DND-41 (cell line): ENCODE measurements at regions not wholly inside any gene's neighbourhood (a gene's known extent, or its start where the extent isn't known, plus 50 kb on each side); places are given as distances from the start of the nearest gene placed in this dataset.

Source experiments
- ATAC-seq: fragments of 200-7000 bp; cut with Tn5 transposase; 3 replicates; pipeline ENCODE4 v1.9.1; 2021; ENCODE audit warnings: low read depth; ENCODE audit not compliant: insufficient read depth
- DNase-seq: peaks from one replicate; pipeline ENCODE4 v3.0.0-alpha.2; 2020
- H2AFZ ChIP-seq: 2 replicates; pipeline ENCODE4 v1.6.0; 2012; ENCODE audit warnings: low read depth, low read length
- H3K27ac ChIP-seq: 2 replicates; pipeline ENCODE4 v1.5.1; 2012; ENCODE audit warnings: low read length, inconsistent platforms
- H3K27me3 ChIP-seq: fragments of 200-600 bp; sonication (generic); 2 replicates; pipeline ENCODE4 v1.6.0; 2012; ENCODE audit warnings: low read length, mild to moderate bottlenecking, inconsistent platforms; ENCODE audit not compliant: insufficient read depth, poor library complexity
- H3K36me3 ChIP-seq: 2 replicates; pipeline ENCODE4 v1.5.1; 2012; ENCODE audit warnings: low read length, inconsistent platforms; ENCODE audit not compliant: insufficient read depth
- H3K4me1 ChIP-seq: 2 replicates; pipeline ENCODE4 v1.5.1; 2012; ENCODE audit warnings: mild to moderate bottlenecking, low read length; ENCODE audit not compliant: insufficient read depth
- H3K4me2 ChIP-seq: 2 replicates; pipeline ENCODE4 v1.6.0; 2012; ENCODE audit warnings: mild to moderate bottlenecking, moderate library complexity, low read length, inconsistent platforms; ENCODE audit not compliant: insufficient read depth
- H3K4me3 ChIP-seq, 2 experiments: fragments of 200-600 bp in 1 of 2; shearing (Covaris generic) in 1 of 2; 2 replicates each; pipeline ENCODE4 v1.5.1; 2012 to 2016; ENCODE audit warnings: inconsistent platforms in 2 of 2, low read length in 2 of 2, mild to moderate bottlenecking in 2 of 2, low read depth in 1 of 2, moderate library complexity in 1 of 2
- H3K79me2 ChIP-seq: 2 replicates; pipeline ENCODE4 v1.6.0; 2012; ENCODE audit warnings: low read length, inconsistent platforms; ENCODE audit not compliant: insufficient read depth
- H3K9ac ChIP-seq: 2 replicates; pipeline ENCODE4 v1.6.0; 2012; ENCODE audit warnings: low read depth, mild to moderate bottlenecking, inconsistent platforms, low read length, moderate library complexity
- H3K9me3 ChIP-seq: 2 replicates; pipeline ENCODE4 v1.5.1; 2012; ENCODE audit warnings: low read length, moderate library complexity, mild to moderate bottlenecking, inconsistent platforms; ENCODE audit not compliant: insufficient read depth, severe bottlenecking
- H4K20me1 ChIP-seq: 2 replicates; pipeline ENCODE4 v1.6.0; 2012; ENCODE audit warnings: low read length; ENCODE audit not compliant: insufficient read depth
- EZH2 ChIP-seq: IDR thresholded peaks from 3 replicates; pipeline ENCODE4 v1.6.1; 2012; ENCODE audit warnings: borderline replicate concordance, low read depth, mild to moderate bottlenecking, moderate library complexity, low read length, inconsistent platforms; ENCODE audit not compliant: severe bottlenecking
- TF ChIP-seq, protein P1 (sequence below): IDR thresholded peaks from 2 replicates; pipeline ENCODE4 v1.5.1; 2012; ENCODE audit warnings: borderline replicate concordance, low read length, moderate library complexity, mild to moderate bottlenecking; ENCODE audit not compliant: poor library complexity, severe bottlenecking; ENCODE audit errors: extremely low read depth

DNA sequence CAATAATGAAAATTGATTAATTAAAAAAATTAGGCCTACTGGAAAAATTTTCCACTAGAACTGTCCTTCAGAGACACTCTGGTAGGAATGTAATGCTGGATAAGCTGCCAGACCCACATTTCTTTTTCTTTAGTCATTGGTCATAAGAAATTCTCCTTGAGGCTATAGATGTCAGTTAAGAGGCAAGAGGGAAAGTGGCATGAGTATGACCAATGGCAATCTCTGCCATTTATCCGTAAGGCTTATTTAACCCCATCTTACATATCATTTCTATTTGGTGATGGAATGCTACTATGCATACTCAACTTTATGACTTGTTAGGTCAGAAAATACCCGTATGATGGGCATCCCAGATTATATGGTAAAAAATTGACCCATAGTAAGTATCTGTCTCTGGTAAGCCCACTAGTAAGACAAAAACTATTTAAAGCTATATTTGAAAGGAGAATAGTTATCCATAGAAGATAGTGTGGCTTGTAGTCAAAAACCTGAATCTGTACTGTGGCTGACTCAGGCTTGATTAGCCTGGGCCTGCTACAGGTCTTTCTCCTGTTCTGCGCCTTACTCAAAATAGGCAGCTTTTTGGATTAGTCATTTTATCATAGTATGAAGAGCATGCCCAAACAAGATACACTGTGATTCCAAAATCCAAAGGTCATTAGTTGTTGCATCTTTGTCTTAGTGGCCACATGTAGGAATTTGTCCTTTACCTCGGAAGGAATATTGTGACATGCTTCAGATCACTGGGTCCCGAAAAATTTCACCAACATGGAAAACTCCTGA, 314.7 kb downstream of the PYDC2 start:
- no peaks in the 10 kb centered on the region for H3K9me3 ChIP-seq
- H3K27me3 ChIP-seq = no peaks in the 10 kb centered on the region
- H3K4me3 ChIP-seq = no peak overlapping the region
- H3K9ac ChIP-seq = no peak overlapping the region
- ATAC-seq = no peak
- H3K4me1 ChIP-seq = no peaks in the 10 kb centered on the region
- no peak overlapping the region for H2AFZ ChIP-seq
- no peak overlapping the region for H3K27ac ChIP-seq
- no peaks in the 10 kb centered on the region for H3K36me3 ChIP-seq
- no peak for DNase-seq
- TF ChIP-seq, protein P1, sequence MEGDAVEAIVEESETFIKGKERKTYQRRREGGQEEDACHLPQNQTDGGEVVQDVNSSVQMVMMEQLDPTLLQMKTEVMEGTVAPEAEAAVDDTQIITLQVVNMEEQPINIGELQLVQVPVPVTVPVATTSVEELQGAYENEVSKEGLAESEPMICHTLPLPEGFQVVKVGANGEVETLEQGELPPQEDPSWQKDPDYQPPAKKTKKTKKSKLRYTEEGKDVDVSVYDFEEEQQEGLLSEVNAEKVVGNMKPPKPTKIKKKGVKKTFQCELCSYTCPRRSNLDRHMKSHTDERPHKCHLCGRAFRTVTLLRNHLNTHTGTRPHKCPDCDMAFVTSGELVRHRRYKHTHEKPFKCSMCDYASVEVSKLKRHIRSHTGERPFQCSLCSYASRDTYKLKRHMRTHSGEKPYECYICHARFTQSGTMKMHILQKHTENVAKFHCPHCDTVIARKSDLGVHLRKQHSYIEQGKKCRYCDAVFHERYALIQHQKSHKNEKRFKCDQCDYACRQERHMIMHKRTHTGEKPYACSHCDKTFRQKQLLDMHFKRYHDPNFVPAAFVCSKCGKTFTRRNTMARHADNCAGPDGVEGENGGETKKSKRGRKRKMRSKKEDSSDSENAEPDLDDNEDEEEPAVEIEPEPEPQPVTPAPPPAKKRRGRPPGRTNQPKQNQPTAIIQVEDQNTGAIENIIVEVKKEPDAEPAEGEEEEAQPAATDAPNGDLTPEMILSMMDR = no peak
- no peak for TF ChIP-seq EZH2
- H3K79me2 ChIP-seq = no peaks in the 10 kb centered on the region
- H3K4me2 ChIP-seq = no peak overlapping the region
- no peaks in the 10 kb centered on the region for H4K20me1 ChIP-seq

GRCh38 chr3:191781044-191781443, 320.1 kb downstream of the PYDC2 start:
- H3K4me3 ChIP-seq = no peak overlapping the region
- no peak overlapping the region for H3K27ac ChIP-seq
- no peaks in the 10 kb centered on the region for H3K79me2 ChIP-seq
- H3K4me1 ChIP-seq = no peaks in the 10 kb centered on the region
- H3K27me3 ChIP-seq = no peaks in the 10 kb centered on the region
- DNase-seq (no peak), ATAC-seq (no peak)
- no peaks in the 10 kb centered on the region for H4K20me1 ChIP-seq
- no peak overlapping the region for H3K9ac ChIP-seq
- H3K36me3 ChIP-seq = no peaks in the 10 kb centered on the region
- H3K4me2 ChIP-seq = no peak overlapping the region
- H3K9me3 ChIP-seq = no peaks in the 10 kb centered on the region
- no peak for TF ChIP-seq EZH2
- TF ChIP-seq, protein P1 = no peak
- no peak overlapping the region for H2AFZ ChIP-seq

GRCh38 chr3:191783024-191783423, 322.1 kb downstream of the PYDC2 start:
- H3K79me2 ChIP-seq = no peaks in the 10 kb centered on the region
- H3K9me3 ChIP-seq = no peaks in the 10 kb centered on the region
- no peak overlapping the region for H3K4me2 ChIP-seq
- no peak overlapping the region for H3K27ac ChIP-seq
- no peak overlapping the region for H3K9ac ChIP-seq
- no peaks in the 10 kb centered on the region for H3K36me3 ChIP-seq
- H3K4me1 ChIP-seq = no peaks in the 10 kb centered on the region
- DNase-seq (no peak), ATAC-seq (no peak)
- TF ChIP-seq, protein P1 = no peak
- TF ChIP-seq EZH2 = no peak
- H2AFZ ChIP-seq = no peak overlapping the region
- no peak overlapping the region for H3K4me3 ChIP-seq
- no peaks in the 10 kb centered on the region for H4K20me1 ChIP-seq
- H3K27me3 ChIP-seq = no peaks in the 10 kb centered on the region

DNA sequence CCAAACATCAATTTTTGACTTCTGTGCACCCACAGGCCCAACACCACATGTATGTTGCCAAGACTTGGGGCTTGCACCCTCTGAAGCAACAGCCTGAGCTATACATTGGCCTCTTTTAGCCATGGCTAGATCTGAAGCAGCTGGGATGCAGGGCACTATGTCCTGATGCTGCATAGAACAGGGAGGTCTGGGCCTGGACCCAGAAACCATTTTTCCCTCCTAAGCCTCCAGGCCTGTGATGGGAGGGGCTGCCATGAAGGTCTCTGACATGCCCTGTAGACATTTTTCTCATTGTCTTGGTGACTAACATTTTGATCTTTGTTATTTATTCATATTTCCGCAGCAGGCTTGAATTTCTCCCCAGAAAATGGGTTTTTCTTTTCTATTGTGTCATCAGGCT, 330.0 kb downstream of the PYDC2 start:
- Histone ChIP-seq H3K27me3 (no peaks in the 10 kb centered on the region), H3K4me1 (no peaks in the 10 kb centered on the region), H3K4me3 (no peak overlapping the region), H3K4me2 (no peak overlapping the region), H4K20me1 (no peaks in the 10 kb centered on the region), H3K36me3 (no peaks in the 10 kb centered on the region), H3K79me2 (no peaks in the 10 kb centered on the region), H3K9me3 (no peaks in the 10 kb centered on the region), H3K27ac (no peak overlapping the region), H2AFZ (no peak overlapping the region), H3K9ac (no peak overlapping the region)
- ATAC-seq (no peak), DNase-seq (no peak)
- no peak for TF ChIP-seq EZH2
- TF ChIP-seq, protein P1 = no peak
